GM12872 (cell line): ENCODE measurements at regions not wholly inside any gene's neighbourhood (a gene's known extent, or its start where the extent isn't known, plus 50 kb on each side); places are given as distances from the start of the nearest gene placed in this dataset.

Experiments
- TF ChIP-seq, protein P1 (sequence below): IDR thresholded peaks from 3 replicates; pipeline ENCODE4 v1.5.1; 2011; ENCODE audit warnings: low read depth, mild to moderate bottlenecking, low read length, moderate library complexity; ENCODE audit not compliant: insufficient read depth

DNA sequence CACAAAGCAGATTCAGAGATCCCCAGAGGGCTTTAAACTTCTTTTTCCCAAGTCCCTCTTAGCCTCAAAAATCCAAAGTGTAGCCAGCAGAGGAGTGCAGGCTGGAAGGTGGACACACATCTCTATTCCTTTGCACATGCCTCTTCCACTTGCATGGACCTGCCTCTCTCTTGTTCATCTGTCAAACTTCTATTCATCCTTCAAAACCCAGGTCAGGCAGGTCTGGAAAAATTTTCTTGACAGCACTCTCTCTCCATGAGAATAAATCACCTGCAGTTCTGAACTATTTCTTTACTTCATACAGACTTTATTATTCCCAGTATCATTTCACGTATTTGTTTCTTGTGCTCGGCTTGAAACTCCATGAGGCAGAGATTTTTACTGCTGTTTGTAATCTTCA, 127.5 kb downstream of the SS18 start:
- TF ChIP-seq, protein P1, sequence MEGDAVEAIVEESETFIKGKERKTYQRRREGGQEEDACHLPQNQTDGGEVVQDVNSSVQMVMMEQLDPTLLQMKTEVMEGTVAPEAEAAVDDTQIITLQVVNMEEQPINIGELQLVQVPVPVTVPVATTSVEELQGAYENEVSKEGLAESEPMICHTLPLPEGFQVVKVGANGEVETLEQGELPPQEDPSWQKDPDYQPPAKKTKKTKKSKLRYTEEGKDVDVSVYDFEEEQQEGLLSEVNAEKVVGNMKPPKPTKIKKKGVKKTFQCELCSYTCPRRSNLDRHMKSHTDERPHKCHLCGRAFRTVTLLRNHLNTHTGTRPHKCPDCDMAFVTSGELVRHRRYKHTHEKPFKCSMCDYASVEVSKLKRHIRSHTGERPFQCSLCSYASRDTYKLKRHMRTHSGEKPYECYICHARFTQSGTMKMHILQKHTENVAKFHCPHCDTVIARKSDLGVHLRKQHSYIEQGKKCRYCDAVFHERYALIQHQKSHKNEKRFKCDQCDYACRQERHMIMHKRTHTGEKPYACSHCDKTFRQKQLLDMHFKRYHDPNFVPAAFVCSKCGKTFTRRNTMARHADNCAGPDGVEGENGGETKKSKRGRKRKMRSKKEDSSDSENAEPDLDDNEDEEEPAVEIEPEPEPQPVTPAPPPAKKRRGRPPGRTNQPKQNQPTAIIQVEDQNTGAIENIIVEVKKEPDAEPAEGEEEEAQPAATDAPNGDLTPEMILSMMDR: no peak

DNA sequence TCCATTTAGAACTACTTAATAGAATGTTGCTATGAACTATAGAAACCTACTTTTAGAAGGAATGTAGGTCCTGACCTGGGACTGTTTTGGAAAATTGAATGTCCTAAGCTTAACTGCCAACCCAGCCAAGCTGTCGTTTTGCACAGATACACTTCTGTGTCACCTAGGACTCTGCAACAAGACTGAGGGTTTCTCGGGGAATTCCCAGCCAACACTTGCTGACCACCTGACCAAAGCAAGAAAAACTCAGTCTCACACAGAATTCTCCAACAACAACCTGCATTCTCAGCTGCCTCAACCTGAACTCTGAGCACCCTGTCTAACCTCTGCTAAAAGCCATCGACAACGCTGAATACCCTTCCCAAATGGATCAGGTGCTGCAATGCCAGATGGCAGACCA, 128.2 kb downstream of the SS18 start:
- TF ChIP-seq, protein P1: no peak

GRCh38 chr18:25957017-25957416, 133.4 kb downstream of the SS18 start:
- TF ChIP-seq, protein P1: no peak

DNA sequence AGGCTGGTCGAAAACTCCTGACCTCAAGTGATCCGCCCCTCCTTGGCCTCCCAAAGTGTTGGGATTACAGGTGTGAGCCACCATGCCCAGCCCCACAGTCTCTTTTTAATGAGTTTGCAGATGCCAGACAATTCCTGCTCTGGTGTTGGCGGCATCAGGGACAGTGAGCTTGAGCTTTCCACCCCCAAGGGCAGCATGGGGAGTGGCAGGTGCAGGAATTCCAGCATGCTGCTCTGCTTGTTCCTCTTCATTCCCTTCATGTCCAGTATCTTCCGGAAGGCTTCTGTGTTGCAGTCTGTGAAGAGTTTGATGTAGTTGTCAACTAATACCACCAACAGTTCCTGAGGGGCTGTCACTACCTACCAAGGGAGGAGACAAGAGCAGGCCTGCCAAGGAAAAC, 137.3 kb downstream of the SS18 start:
- TF ChIP-seq, protein P1: no peak

DNA sequence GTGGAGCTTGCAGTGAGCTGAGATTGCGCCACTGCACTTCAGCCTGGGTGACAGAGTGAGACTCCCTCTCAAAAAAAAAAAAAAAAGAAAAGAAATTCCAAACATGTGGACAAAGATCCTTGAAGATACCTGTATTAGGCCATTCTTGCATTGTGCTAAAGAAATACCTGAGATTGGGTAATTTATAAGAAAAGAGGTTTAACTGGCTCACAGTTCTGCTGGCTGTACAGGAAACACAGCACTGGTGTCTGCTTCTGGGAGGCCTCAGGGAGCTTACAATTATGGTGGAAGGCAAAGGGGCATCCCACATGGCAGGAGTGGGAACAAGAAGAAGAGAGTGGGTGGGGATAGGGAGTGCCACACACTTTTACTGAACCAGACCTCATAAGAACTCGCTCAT, 140.1 kb downstream of the SS18 start:
- TF ChIP-seq, protein P1: no peak

DNA sequence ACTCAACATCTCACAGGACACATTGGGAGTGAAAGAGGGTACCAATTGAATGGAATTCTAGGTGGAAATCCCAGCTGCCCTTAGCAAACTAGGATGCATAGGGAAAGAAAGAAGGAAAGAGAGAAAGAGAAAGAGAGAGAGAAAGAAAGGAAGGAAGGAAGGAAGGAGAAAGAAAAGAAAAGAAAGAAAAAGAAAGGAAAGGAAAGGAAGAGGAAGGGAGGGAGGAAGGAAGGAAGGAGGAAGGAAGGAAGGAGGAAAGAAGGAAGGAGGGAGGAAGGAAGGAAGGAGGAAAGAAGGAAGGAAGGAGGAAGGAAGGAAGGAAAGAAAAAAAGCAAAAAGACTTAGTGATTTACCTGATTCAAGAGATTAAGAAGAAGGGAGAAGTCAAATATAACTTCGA, 143.9 kb downstream of the SS18 start:
- TF ChIP-seq, protein P1: no peak

DNA sequence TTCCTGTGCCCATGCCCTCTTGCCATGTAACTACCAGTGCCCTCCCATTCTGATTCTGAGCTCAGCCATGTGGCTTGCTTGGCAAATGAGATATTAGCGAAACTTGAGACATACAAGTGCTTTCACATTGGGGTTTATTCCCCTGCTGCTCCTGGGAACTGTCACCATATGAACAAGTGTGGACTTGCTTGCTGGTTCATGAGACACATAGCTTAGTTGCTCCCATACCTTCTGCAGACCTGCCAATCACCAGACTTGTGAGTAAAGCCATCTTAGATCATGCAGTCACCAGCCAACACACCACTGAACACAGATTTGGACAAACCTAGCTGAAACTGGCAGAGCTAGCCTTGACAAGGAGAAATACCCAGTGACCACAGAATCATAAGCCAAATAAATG, 155.1 kb downstream of the SS18 start:
- TF ChIP-seq, protein P1: no peak

GRCh38 chr18:25931126-25931525, 159.3 kb downstream of the SS18 start:
- TF ChIP-seq, protein P1: no peak
